Fibroblast of villous mesenchyme (primary cell): ENCODE measurements at regions not wholly inside any gene's neighbourhood (a gene's known extent, or its start where the extent isn't known, plus 50 kb on each side); places are given as distances from the start of the nearest gene placed in this dataset.

Experiments used
- DNase-seq: peaks from one replicate; pipeline ENCODE4 v3.0.0-alpha.2; 2010; ENCODE audit warnings: low read depth
- H3K4me3 ChIP-seq: 2 replicates; pipeline ENCODE4 v1.5.1; 2011; ENCODE audit warnings: low read depth, mild to moderate bottlenecking, low read length
- TF ChIP-seq, protein P1 (sequence below): IDR thresholded peaks from 2 replicates; pipeline ENCODE4 v1.5.1; 2012; ENCODE audit warnings: low read depth, mild to moderate bottlenecking, low read length; ENCODE audit not compliant: insufficient read depth

- TF ChIP-seq, protein P1, sequence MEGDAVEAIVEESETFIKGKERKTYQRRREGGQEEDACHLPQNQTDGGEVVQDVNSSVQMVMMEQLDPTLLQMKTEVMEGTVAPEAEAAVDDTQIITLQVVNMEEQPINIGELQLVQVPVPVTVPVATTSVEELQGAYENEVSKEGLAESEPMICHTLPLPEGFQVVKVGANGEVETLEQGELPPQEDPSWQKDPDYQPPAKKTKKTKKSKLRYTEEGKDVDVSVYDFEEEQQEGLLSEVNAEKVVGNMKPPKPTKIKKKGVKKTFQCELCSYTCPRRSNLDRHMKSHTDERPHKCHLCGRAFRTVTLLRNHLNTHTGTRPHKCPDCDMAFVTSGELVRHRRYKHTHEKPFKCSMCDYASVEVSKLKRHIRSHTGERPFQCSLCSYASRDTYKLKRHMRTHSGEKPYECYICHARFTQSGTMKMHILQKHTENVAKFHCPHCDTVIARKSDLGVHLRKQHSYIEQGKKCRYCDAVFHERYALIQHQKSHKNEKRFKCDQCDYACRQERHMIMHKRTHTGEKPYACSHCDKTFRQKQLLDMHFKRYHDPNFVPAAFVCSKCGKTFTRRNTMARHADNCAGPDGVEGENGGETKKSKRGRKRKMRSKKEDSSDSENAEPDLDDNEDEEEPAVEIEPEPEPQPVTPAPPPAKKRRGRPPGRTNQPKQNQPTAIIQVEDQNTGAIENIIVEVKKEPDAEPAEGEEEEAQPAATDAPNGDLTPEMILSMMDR = no peak
- DNase-seq = no peak
- H3K4me3 ChIP-seq = no peak overlapping the region
Measured at GRCh38 chrY:12459965-12460364, 241.1 kb upstream of the USP9Y start.

GRCh38 chrY:12464155-12464554, 236.9 kb upstream of the USP9Y start:
- H3K4me3 ChIP-seq = no peak overlapping the region
- DNase-seq = no peak
- TF ChIP-seq, protein P1 = no peak

DNA sequence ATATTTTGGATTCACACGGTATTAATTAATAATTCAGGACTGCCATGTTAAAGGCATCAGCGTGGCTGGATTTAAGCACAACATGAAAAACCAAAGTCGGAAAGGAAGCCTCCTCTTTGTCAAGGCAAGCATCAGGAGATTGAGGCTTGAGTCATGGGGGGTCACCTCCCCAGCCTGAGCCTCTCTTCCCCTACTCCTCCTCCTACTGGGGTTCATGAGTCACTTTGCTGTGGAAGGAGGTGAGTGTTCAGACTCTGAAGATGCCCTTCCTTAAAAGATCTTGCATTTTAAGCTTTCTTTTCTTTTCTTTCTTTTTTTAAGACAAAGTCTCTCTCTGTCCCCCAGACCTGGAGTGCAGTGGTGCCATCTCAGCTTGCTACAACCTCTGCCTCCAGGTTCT, 235.3 kb upstream of the USP9Y start:
- H3K4me3 ChIP-seq = no peak overlapping the region
- no peak for DNase-seq
- TF ChIP-seq, protein P1 = no peak

- H3K4me3 ChIP-seq = no peak overlapping the region
- TF ChIP-seq, protein P1 = no peak
- no peak for DNase-seq
Measured at GRCh38 chrY:12469081-12469480, 231.9 kb upstream of the USP9Y start.

- no peak overlapping the region for H3K4me3 ChIP-seq
- TF ChIP-seq, protein P1 = no peak
- no peak for DNase-seq
Measured at GRCh38 chrY:12474472-12474871, 226.6 kb upstream of the USP9Y start.

- TF ChIP-seq, protein P1 = peak; percentile 19
- no peak overlapping the region for H3K4me3 ChIP-seq
- DNase-seq = peak; percentile 1
Measured at GRCh38 chrY:12479382-12479781, 221.6 kb upstream of the USP9Y start.

DNA sequence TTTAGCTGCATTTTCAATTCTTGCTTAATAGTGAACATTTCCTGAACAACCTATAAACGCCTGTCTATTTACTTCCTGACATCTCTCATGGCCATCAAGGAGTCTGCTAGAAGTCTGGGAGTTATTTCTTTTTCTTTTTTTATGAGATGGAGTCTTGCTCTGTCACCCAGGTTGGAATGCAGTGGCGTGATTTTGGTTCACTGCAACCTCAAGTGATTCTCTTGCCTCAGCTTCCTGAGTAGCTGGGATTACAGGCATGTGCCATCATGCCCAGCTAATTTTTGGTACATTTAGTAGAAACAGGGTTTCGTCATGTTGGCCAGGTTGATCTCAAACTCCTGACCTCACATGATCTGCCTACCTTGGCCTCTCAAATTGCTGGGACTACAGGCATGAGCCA, 217.6 kb upstream of the USP9Y start:
- TF ChIP-seq, protein P1 = no peak
- no peak for DNase-seq
- no peak overlapping the region for H3K4me3 ChIP-seq
